NCI-H774 (cell line): ENCODE measurements at regions not wholly inside any gene's neighbourhood (a gene's known extent, or its start where the extent isn't known, plus 50 kb on each side); places are given as distances from the start of the nearest gene placed in this dataset.

Experiments
- DNase-seq: peaks from one replicate; lab custom pipeline; 2025; lab: John Stamatoyannopoulos, UW

DNA sequence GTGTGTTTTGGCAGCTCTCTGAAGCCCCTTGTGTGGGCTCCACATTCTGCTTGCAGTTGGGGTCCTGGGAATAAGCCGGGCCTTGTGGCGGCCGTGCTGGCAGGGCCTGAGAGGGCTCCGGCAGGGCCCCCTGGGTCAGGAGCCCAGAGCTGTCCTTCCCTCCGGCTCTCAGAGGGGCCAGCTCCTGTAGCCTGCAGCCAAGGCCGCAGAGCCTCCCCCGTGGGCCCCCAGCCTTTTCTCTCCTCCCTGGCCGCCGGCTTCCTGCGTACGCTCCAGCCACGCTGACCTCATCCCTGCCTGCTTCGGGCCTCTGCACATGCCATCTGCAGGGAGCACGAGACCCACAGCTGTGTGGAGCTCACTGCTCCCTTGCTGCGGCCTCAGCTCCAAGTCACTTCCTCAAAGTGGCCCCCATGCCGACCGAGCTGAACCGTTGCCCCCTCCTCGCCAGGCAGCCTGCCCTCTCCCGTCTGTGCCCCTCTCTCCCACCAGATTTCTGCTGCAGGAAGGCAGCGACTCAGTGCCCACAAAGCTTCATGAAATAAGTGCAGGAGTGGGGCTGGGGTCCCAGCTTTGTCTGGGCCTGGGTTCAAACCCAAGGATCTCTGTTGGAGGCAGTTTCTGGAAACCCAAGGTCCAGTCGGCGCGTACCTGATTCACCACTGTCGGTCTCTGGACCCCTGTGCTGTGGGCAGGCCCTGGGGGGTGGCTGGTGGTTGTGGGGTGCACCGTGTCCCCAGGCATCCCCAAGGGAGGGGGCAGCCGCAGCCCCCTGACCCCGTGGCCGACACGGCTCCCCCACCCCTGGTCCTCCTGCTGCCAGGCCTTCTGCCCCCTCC lies 57.1 kb upstream of the NKX1-1 start:
- DNase-seq, result no peak

DNA sequence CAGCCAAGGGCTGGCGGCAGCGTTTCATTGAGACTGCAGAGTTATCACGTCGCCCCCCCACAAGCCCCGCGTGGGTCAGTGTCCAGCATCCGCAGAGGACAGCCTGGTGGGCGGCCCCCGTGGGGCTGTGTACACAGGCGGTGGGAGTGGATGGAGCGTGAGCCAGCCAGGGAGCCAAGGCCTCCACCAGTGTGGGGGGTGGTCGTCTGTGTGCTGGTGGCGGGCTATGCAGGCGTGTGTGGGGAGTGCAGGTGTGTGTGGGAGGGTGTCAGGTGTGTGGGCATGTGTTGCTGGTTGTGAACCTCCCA lies 56.5 kb upstream of the NKX1-1 start:
- DNase-seq, result no peak

- DNase-seq, result no peak
These were observed 55.9 kb upstream of the NKX1-1 start for GRCh38 chr4:1462009-1462767.

DNA sequence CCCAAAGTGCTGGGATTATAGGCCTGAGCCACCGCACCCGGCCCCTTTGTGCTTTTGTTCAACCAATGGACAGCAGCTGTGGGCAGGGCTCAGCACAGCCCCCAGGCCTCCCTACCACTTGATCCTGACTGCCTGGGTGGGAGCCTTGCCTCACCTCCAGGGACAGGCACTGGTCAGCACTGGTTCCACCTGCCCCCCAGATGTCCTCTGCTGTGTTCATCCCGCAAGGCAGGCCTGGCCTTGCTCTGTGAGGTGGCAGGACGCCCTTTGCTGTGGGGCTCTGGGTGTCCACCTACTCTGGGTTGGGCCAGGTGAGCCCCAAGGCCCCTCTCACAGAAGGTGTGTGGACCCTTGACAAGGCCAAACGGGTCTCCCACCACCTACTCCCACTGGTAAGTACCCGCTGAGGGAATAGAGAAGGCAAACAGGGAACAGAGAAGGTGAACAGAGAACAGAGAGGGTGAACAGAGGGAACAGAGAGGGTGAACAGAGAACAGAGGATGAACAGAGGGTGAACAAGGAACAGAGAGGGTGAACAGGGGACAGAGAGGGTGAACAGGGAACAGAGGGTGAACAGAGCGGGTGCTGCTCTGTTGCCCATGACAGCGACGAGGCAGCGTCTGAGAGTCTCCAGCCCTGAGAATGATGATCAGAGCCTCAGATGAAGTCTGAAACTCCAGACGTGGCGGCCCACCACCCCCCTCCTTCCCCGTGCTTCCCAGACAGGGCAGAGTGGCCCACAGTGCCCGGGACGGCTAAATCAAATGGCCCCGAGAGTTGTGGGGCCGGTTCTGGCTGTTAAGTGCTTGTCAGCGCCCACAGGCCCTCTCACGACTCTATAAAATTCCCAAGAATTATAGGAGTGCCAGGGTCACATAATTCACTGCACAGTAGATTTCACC lies 55.0 kb upstream of the NKX1-1 start:
- no peak for DNase-seq

- no peak for DNase-seq
These were observed 53.7 kb upstream of the NKX1-1 start for GRCh38 chr4:1459722-1460511.

DNA sequence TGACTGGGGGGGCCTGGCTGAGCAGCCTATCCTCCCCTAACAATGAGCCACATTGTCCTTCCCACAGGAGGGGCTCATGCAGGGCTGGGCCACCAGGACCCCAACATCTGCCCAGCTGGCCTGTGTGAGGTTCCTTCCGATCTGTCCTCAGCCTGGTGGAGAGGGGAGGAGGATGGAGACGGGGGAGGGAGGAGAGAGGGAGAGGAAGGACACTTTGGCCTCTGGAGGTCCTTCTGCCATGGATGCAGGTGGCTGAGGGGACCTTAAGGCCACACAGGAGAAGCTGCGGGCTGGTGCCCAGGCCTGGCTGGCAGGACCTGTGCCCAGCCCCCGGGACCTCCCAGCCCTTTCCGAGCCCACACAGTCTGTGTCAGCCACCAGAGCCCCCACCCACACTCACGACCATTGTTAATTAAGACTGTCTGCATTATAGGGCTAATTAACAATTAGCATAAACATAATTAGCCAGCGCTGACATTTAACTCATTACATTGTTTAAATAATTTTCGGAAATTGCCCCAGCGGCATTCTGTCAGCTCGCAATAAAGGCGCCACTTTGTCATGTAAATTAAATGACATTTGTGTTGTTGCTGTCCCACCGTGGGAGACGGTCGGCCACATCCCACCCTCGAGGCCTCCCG lies 53.0 kb upstream of the NKX1-1 start:
- DNase-seq, result no peak

DNA sequence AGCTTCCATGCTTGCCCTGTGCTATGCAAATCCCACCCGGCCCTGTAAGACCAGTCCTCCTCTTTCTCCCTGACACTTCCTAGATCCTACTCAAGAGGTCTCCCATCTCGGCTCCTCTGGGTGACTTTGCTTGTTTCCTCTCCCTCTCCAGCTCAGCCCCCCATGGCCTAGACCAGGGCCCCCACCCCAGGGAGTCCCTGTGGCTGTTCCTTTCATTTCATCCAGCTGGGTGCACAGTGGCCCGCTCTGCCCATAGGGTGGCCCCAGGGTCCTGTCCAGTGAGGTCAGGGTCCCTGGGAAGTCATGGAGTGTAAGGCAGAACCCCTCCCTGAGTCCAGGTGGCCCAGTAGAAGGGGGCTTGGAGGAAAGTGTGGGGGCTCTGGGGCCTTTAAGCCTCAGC lies 52.3 kb upstream of the NKX1-1 start:
- DNase-seq, result no peak
